GM12892 (cell line): ENCODE measurements at regions not wholly inside any gene's neighbourhood (a gene's known extent, or its start where the extent isn't known, plus 50 kb on each side); places are given as distances from the start of the nearest gene placed in this dataset.

Source experiments
- POLR2A ChIP-seq: IDR thresholded peaks from 2 replicates; pipeline ENCODE4 v1.6.1; 2011; ENCODE audit warnings: low read depth, low read length, control low read depth
- POLR2AphosphoS5 ChIP-seq: IDR thresholded peaks from 2 replicates; pipeline ENCODE4 v1.6.1; 2011; ENCODE audit warnings: low read depth, low read length, control low read depth

DNA sequence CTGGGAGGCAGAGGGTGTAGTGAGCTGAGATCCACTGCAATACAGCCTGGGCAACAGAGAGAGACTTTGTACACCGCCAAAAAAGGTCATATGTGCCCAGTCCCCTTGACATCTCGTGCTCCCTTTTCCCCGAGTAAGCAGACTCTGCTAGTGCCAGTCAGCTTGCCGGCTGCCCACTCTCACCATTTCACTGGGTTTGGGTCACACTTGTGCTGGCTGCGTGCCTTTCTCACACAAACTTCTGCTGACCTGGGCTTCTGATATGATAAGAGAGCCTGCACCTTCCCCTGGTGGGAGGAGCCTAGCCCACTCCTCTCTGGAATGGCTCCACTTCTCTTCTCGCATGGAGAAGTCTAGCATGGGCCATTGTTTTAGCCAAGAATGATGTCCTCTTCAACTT, 53.4 kb downstream of the MPP7 start:
- TF ChIP-seq POLR2A (no peak), POLR2AphosphoS5 (no peak)
